ENCODE measurements at regions not wholly inside any gene's neighbourhood (a gene's known extent, or its start where the extent isn't known, plus 50 kb on each side); places are given as distances from the start of the nearest gene placed in this dataset.

- 67 to 89% (median 83%) methylated on average over 1 of the region's 1 CpG for WGBS, 3 donors
- FAIRE-seq (no peak), DNase-seq (no peak)
- H3K9me3 ChIP-seq (ENCODE audit: control insufficient read depth in 2 of 2, insufficient read depth in 1 of 2, low read depth in 1 of 2, low read length in 1 of 2) = no peaks in the 10 kb centered on the region
- no peak overlapping the region for H3K27ac ChIP-seq (ENCODE audit: low read depth in 1 of 3, low read length in 2 of 3)
- no peaks in the 10 kb centered on the region for H3K27me3 ChIP-seq (ENCODE audit: control insufficient read depth in 3 of 3, insufficient read depth in 3 of 3, low read length in 3 of 3)
- no peak overlapping the region for H3K4me3 ChIP-seq (ENCODE audit: low read depth in 1 of 3, low read length in 3 of 3)
- H3K4me1 ChIP-seq (ENCODE audit: control insufficient read depth in 3 of 3, insufficient read depth in 2 of 3, low read depth in 1 of 3, low read length in 2 of 3) = no peaks in the 10 kb centered on the region
- H3K36me3 ChIP-seq (ENCODE audit: control insufficient read depth in 3 of 3, insufficient read depth in 2 of 3, low read depth in 1 of 3, low read length in 3 of 3) = no peaks in the 10 kb centered on the region
Observed at GRCh38 chr3:7843441-7843840, 658.2 kb upstream of the LMCD1 start.

- Histone ChIP-seq H3K4me1 (ENCODE audit: control insufficient read depth in 3 of 3, insufficient read depth in 2 of 3, low read depth in 1 of 3, low read length in 2 of 3) (no peaks in the 10 kb centered on the region), H3K27me3 (ENCODE audit: control insufficient read depth in 3 of 3, insufficient read depth in 3 of 3, low read length in 3 of 3) (no peaks in the 10 kb centered on the region), H3K9me3 (ENCODE audit: control insufficient read depth in 2 of 2, insufficient read depth in 1 of 2, low read depth in 1 of 2, low read length in 1 of 2) (no peaks in the 10 kb centered on the region), H3K27ac (ENCODE audit: low read depth in 1 of 3, low read length in 2 of 3) (no peak overlapping the region), H3K36me3 (ENCODE audit: control insufficient read depth in 3 of 3, insufficient read depth in 2 of 3, low read depth in 1 of 3, low read length in 3 of 3) (no peaks in the 10 kb centered on the region), H3K4me3 (ENCODE audit: low read depth in 1 of 3, low read length in 3 of 3) (no peak overlapping the region)
- WGBS, 3 donors = 28 to 32% (median 28%) methylated on average over 2 of the region's 2 CpGs
- no peak for DNase-seq
- no peak for FAIRE-seq
Observed at GRCh38 chr3:7847021-7847420, 654.6 kb upstream of the LMCD1 start.

GRCh38 chr3:7847521-7847920 lies 654.1 kb upstream of the LMCD1 start:
- no peaks in the 10 kb centered on the region for H3K4me1 ChIP-seq (ENCODE audit: control insufficient read depth in 3 of 3, insufficient read depth in 2 of 3, low read depth in 1 of 3, low read length in 2 of 3)
- WGBS, 3 donors = 66 to 76% (median 70%) methylated on average over 6 of the region's 6 CpGs
- H3K4me3 ChIP-seq (ENCODE audit: low read depth in 1 of 3, low read length in 3 of 3) = no peak overlapping the region
- no peak for FAIRE-seq
- H3K27me3 ChIP-seq (ENCODE audit: control insufficient read depth in 3 of 3, insufficient read depth in 3 of 3, low read length in 3 of 3) = no peaks in the 10 kb centered on the region
- H3K27ac ChIP-seq (ENCODE audit: low read depth in 1 of 3, low read length in 2 of 3) = no peak overlapping the region
- H3K9me3 ChIP-seq (ENCODE audit: control insufficient read depth in 2 of 2, insufficient read depth in 1 of 2, low read depth in 1 of 2, low read length in 1 of 2) = no peaks in the 10 kb centered on the region
- DNase-seq = no peak
- no peaks in the 10 kb centered on the region for H3K36me3 ChIP-seq (ENCODE audit: control insufficient read depth in 3 of 3, insufficient read depth in 2 of 3, low read depth in 1 of 3, low read length in 3 of 3)

- no peak overlapping the region for H3K27ac ChIP-seq (ENCODE audit: low read depth in 1 of 3, low read length in 2 of 3)
- H3K27me3 ChIP-seq (ENCODE audit: control insufficient read depth in 3 of 3, insufficient read depth in 3 of 3, low read length in 3 of 3) = no peaks in the 10 kb centered on the region
- no peaks in the 10 kb centered on the region for H3K4me1 ChIP-seq (ENCODE audit: control insufficient read depth in 3 of 3, insufficient read depth in 2 of 3, low read depth in 1 of 3, low read length in 2 of 3)
- no peaks in the 10 kb centered on the region for H3K9me3 ChIP-seq (ENCODE audit: control insufficient read depth in 2 of 2, insufficient read depth in 1 of 2, low read depth in 1 of 2, low read length in 1 of 2)
- FAIRE-seq = no peak
- no peak for DNase-seq
- 61 to 83% (median 68%) methylated on average over 3 of the region's 3 CpGs for WGBS, 3 donors
- no peak overlapping the region for H3K4me3 ChIP-seq (ENCODE audit: low read depth in 1 of 3, low read length in 3 of 3)
- no peaks in the 10 kb centered on the region for H3K36me3 ChIP-seq (ENCODE audit: control insufficient read depth in 3 of 3, insufficient read depth in 2 of 3, low read depth in 1 of 3, low read length in 3 of 3)
Observed at GRCh38 chr3:7854266-7854665, 647.4 kb upstream of the LMCD1 start.

GRCh38 chr3:7854721-7855120 lies 646.9 kb upstream of the LMCD1 start:
- 49 to 63% (median 61%) methylated on average over 5 of the region's 5 CpGs for WGBS, 3 donors
- DNase-seq = no peak
- Histone ChIP-seq H3K27ac (ENCODE audit: low read depth in 1 of 3, low read length in 2 of 3) (no peak overlapping the region), H3K4me1 (ENCODE audit: control insufficient read depth in 3 of 3, insufficient read depth in 2 of 3, low read depth in 1 of 3, low read length in 2 of 3) (no peaks in the 10 kb centered on the region), H3K4me3 (ENCODE audit: low read depth in 1 of 3, low read length in 3 of 3) (no peak overlapping the region), H3K27me3 (ENCODE audit: control insufficient read depth in 3 of 3, insufficient read depth in 3 of 3, low read length in 3 of 3) (no peaks in the 10 kb centered on the region), H3K36me3 (ENCODE audit: control insufficient read depth in 3 of 3, insufficient read depth in 2 of 3, low read depth in 1 of 3, low read length in 3 of 3) (no peaks in the 10 kb centered on the region), H3K9me3 (ENCODE audit: control insufficient read depth in 2 of 2, insufficient read depth in 1 of 2, low read depth in 1 of 2, low read length in 1 of 2) (no peaks in the 10 kb centered on the region)
- no peak for FAIRE-seq

GRCh38 chr3:7865611-7866010 lies 636.0 kb upstream of the LMCD1 start:
- Histone ChIP-seq H3K27ac (ENCODE audit: low read depth in 1 of 3, low read length in 2 of 3) (no peak overlapping the region), H3K4me1 (ENCODE audit: control insufficient read depth in 3 of 3, insufficient read depth in 2 of 3, low read depth in 1 of 3, low read length in 2 of 3) (no peaks in the 10 kb centered on the region), H3K9me3 (ENCODE audit: control insufficient read depth in 2 of 2, insufficient read depth in 1 of 2, low read depth in 1 of 2, low read length in 1 of 2) (no peaks in the 10 kb centered on the region), H3K36me3 (ENCODE audit: control insufficient read depth in 3 of 3, insufficient read depth in 2 of 3, low read depth in 1 of 3, low read length in 3 of 3) (no peaks in the 10 kb centered on the region), H3K27me3 (ENCODE audit: control insufficient read depth in 3 of 3, insufficient read depth in 3 of 3, low read length in 3 of 3) (no peaks in the 10 kb centered on the region), H3K4me3 (ENCODE audit: low read depth in 1 of 3, low read length in 3 of 3) (no peak overlapping the region)
- WGBS, 3 donors = 93 to 95% (median 93%) methylated on average over 4 of the region's 4 CpGs
- no peak for DNase-seq
- FAIRE-seq = no peak

GRCh38 chr3:7867587-7867986 lies 634.0 kb upstream of the LMCD1 start:
- FAIRE-seq (no peak), DNase-seq (no peak)
- no peaks in the 10 kb centered on the region for H3K9me3 ChIP-seq (ENCODE audit: control insufficient read depth in 2 of 2, insufficient read depth in 1 of 2, low read depth in 1 of 2, low read length in 1 of 2)
- 22 to 44% (median 41%) methylated on average over 5 of the region's 5 CpGs for WGBS, 3 donors
- H3K27me3 ChIP-seq (ENCODE audit: control insufficient read depth in 3 of 3, insufficient read depth in 3 of 3, low read length in 3 of 3) = no peaks in the 10 kb centered on the region
- H3K4me1 ChIP-seq (ENCODE audit: control insufficient read depth in 3 of 3, insufficient read depth in 2 of 3, low read depth in 1 of 3, low read length in 2 of 3) = no peaks in the 10 kb centered on the region
- H3K4me3 ChIP-seq (ENCODE audit: low read depth in 1 of 3, low read length in 3 of 3) = no peak overlapping the region
- no peaks in the 10 kb centered on the region for H3K36me3 ChIP-seq (ENCODE audit: control insufficient read depth in 3 of 3, insufficient read depth in 2 of 3, low read depth in 1 of 3, low read length in 3 of 3)
- H3K27ac ChIP-seq (ENCODE audit: low read depth in 1 of 3, low read length in 2 of 3) = no peak overlapping the region

- H3K27ac ChIP-seq (ENCODE audit: low read depth in 1 of 3, low read length in 2 of 3) = no peak overlapping the region
- H3K4me1 ChIP-seq (ENCODE audit: control insufficient read depth in 3 of 3, insufficient read depth in 2 of 3, low read depth in 1 of 3, low read length in 2 of 3) = no peaks in the 10 kb centered on the region
- 3 to 47% (median 37%) methylated on average over 1 of the region's 1 CpG for WGBS, 3 donors
- H3K36me3 ChIP-seq (ENCODE audit: control insufficient read depth in 3 of 3, insufficient read depth in 2 of 3, low read depth in 1 of 3, low read length in 3 of 3) = no peaks in the 10 kb centered on the region
- DNase-seq (no peak), FAIRE-seq (no peak)
- no peak overlapping the region for H3K4me3 ChIP-seq (ENCODE audit: low read depth in 1 of 3, low read length in 3 of 3)
- no peaks in the 10 kb centered on the region for H3K9me3 ChIP-seq (ENCODE audit: control insufficient read depth in 2 of 2, insufficient read depth in 1 of 2, low read depth in 1 of 2, low read length in 1 of 2)
- H3K27me3 ChIP-seq (ENCODE audit: control insufficient read depth in 3 of 3, insufficient read depth in 3 of 3, low read length in 3 of 3) = no peaks in the 10 kb centered on the region
Observed at GRCh38 chr3:7871003-7871560, 630.5 kb upstream of the LMCD1 start.

GRCh38 chr3:7874116-7874515 lies 627.5 kb upstream of the LMCD1 start:
- Histone ChIP-seq H3K4me3 (ENCODE audit: low read depth in 1 of 3, low read length in 3 of 3) (no peak overlapping the region), H3K4me1 (ENCODE audit: control insufficient read depth in 3 of 3, insufficient read depth in 2 of 3, low read depth in 1 of 3, low read length in 2 of 3) (no peaks in the 10 kb centered on the region), H3K27me3 (ENCODE audit: control insufficient read depth in 3 of 3, insufficient read depth in 3 of 3, low read length in 3 of 3) (peaks cover 0 to 2% (median 0%) of the 10 kb centered on the region in 3 donors), H3K36me3 (ENCODE audit: control insufficient read depth in 3 of 3, insufficient read depth in 2 of 3, low read depth in 1 of 3, low read length in 3 of 3) (no peaks in the 10 kb centered on the region), H3K27ac (ENCODE audit: low read depth in 1 of 3, low read length in 2 of 3) (no peak overlapping the region), H3K9me3 (ENCODE audit: control insufficient read depth in 2 of 2, insufficient read depth in 1 of 2, low read depth in 1 of 2, low read length in 1 of 2) (no peaks in the 10 kb centered on the region)
- FAIRE-seq = no peak
- 88 to 90% (median 90%) methylated on average over 1 of the region's 1 CpG for WGBS, 3 donors
- DNase-seq = no peak

Measured in small intestine (tissue), 7 donors.